ENCODE measurements at regions not wholly inside any gene's neighbourhood (a gene's known extent, or its start where the extent isn't known, plus 50 kb on each side); places are given as distances from the start of the nearest gene placed in this dataset.
"Not testable (repeated sequence)": the region's sequence is repeated elsewhere in the genome, so short reads cannot be mapped to it uniquely, and the experiment has no call there.

GRCh38 chr6:1216488-1216974, 95.4 kb upstream of the FOXQ1 start:
- ATAC-seq (replicated peaks in 1 of 4) = no peak
- H3K4me1 Mint-ChIP-seq = no peaks in the 10 kb centered on the region
- H3K4me1 ChIP-seq (ENCODE audit: control insufficient read depth in 1 of 2, extremely low read depth in 1 of 2, insufficient read depth in 2 of 2, low read length in 2 of 2) = no peaks in the 10 kb centered on the region
- no peak for DNase-seq
- H3K9me3 ChIP-seq = no peaks in the 10 kb centered on the region
- no peak overlapping the region for H3K27ac ChIP-seq (ENCODE audit: low read length)
- H3K36me3 Mint-ChIP-seq = no peaks in the 10 kb centered on the region
- POLR2A ChIA-PET = no interaction called here
- H3K36me3 ChIP-seq (ENCODE audit: control insufficient read depth in 2 of 2, extremely low read depth in 1 of 2, insufficient read depth in 1 of 2, low read length in 1 of 2) = no peaks in the 10 kb centered on the region
- CTCF ChIA-PET = no interaction called here
- no peaks in the 10 kb centered on the region for H3K9me3 Mint-ChIP-seq
- H3K4me3 Mint-ChIP-seq = no peak overlapping the region
- H3K27ac Mint-ChIP-seq = no peak overlapping the region
- 43% methylated on average over 4 of the region's 6 CpGs for WGBS (ENCODE audit: insufficient coverage)
- no peak overlapping the region for H3K4me3 ChIP-seq (ENCODE audit: control insufficient read depth in 1 of 2, extremely low read depth in 1 of 2, low read length in 1 of 2)
- peaks cover 7 to 20% of the 10 kb centered on the region in 2 donors for H3K27me3 Mint-ChIP-seq
- H3K27me3 ChIP-seq (replicated peaks in 1 of 2; ENCODE audit: control insufficient read depth in 2 of 2, extremely low read depth in 1 of 2, insufficient read depth in 2 of 2, low read length in 1 of 2) = peaks cover 2 to 11% of the 10 kb centered on the region in 2 experiments

GRCh38 chr6:1215884-1216487, 95.9 kb upstream of the FOXQ1 start:
- no peak overlapping the region for H3K27ac ChIP-seq (ENCODE audit: low read length)
- H3K9me3 ChIP-seq = no peaks in the 10 kb centered on the region
- no peak overlapping the region for H3K4me3 Mint-ChIP-seq
- H3K4me1 ChIP-seq (ENCODE audit: control insufficient read depth in 1 of 2, extremely low read depth in 1 of 2, insufficient read depth in 2 of 2, low read length in 2 of 2) = no peaks in the 10 kb centered on the region
- no peak overlapping the region for H3K4me3 ChIP-seq (ENCODE audit: control insufficient read depth in 1 of 2, extremely low read depth in 1 of 2, low read length in 1 of 2)
- no peaks in the 10 kb centered on the region for H3K9me3 Mint-ChIP-seq
- no peaks in the 10 kb centered on the region for H3K36me3 ChIP-seq (ENCODE audit: control insufficient read depth in 2 of 2, extremely low read depth in 1 of 2, insufficient read depth in 1 of 2, low read length in 1 of 2)
- peaks cover 7 to 20% of the 10 kb centered on the region in 2 donors for H3K27me3 Mint-ChIP-seq
- DNase-seq (no peak), ATAC-seq (replicated peaks in 1 of 4) (no peak)
- peaks cover 2 to 11% of the 10 kb centered on the region in 2 experiments for H3K27me3 ChIP-seq (replicated peaks in 1 of 2; ENCODE audit: control insufficient read depth in 2 of 2, extremely low read depth in 1 of 2, insufficient read depth in 2 of 2, low read length in 1 of 2)
- H3K36me3 Mint-ChIP-seq = no peaks in the 10 kb centered on the region
- ChIA-PET CTCF (no interaction called here), POLR2A (no interaction called here)
- H3K4me1 Mint-ChIP-seq = no peaks in the 10 kb centered on the region
- WGBS (ENCODE audit: insufficient coverage) = 84% methylated on average over 7 of the region's 11 CpGs
- no peak overlapping the region for H3K27ac Mint-ChIP-seq

GRCh38 chr6:1215023-1215422, 96.9 kb upstream of the FOXQ1 start:
- H3K9me3 Mint-ChIP-seq = no peaks in the 10 kb centered on the region
- DNase-seq = no peak
- peaks cover 5 to 11% of the 10 kb centered on the region in 2 donors for H3K27me3 Mint-ChIP-seq
- Histone ChIP-seq H3K27ac (ENCODE audit: low read length) (no peak overlapping the region), H3K4me3 (ENCODE audit: control insufficient read depth in 1 of 2, extremely low read depth in 1 of 2, low read length in 1 of 2) (no peak overlapping the region), H3K27me3 (replicated peaks in 1 of 2; ENCODE audit: control insufficient read depth in 2 of 2, extremely low read depth in 1 of 2, insufficient read depth in 2 of 2, low read length in 1 of 2) (peaks cover 2 to 11% of the 10 kb centered on the region in 2 experiments), H3K4me1 (ENCODE audit: control insufficient read depth in 1 of 2, extremely low read depth in 1 of 2, insufficient read depth in 2 of 2, low read length in 2 of 2) (no peaks in the 10 kb centered on the region), H3K9me3 (no peaks in the 10 kb centered on the region), H3K36me3 (ENCODE audit: control insufficient read depth in 2 of 2, extremely low read depth in 1 of 2, insufficient read depth in 1 of 2, low read length in 1 of 2) (no peaks in the 10 kb centered on the region)
- no peak for ATAC-seq (replicated peaks in 1 of 4)
- ChIA-PET CTCF (no interaction called here), POLR2A (interaction anchor here in 1 of 2 donors (0.6 kb wide), 1 partner anchor 10 kb away, joined by 4 read pairs; no protein-coding TSS in a partner anchor)
- WGBS (ENCODE audit: insufficient coverage) = 61% methylated on average over 3 of the region's 3 CpGs
- no peaks in the 10 kb centered on the region for H3K36me3 Mint-ChIP-seq
- no peak overlapping the region for H3K4me3 Mint-ChIP-seq
- H3K4me1 Mint-ChIP-seq = no peaks in the 10 kb centered on the region
- no peak overlapping the region for H3K27ac Mint-ChIP-seq

- no peaks in the 10 kb centered on the region for H3K9me3 ChIP-seq
- Mint-ChIP-seq H3K27me3 (peaks cover 11 to 12% of the 10 kb centered on the region in 2 donors), H3K4me1 (no peaks in the 10 kb centered on the region), H3K27ac (no peak overlapping the region), H3K36me3 (no peaks in the 10 kb centered on the region), H3K9me3 (no peaks in the 10 kb centered on the region), H3K4me3 (no peak overlapping the region)
- ChIA-PET CTCF (no interaction called here), POLR2A (no interaction called here)
- H3K4me3 ChIP-seq (ENCODE audit: control insufficient read depth in 1 of 2, extremely low read depth in 1 of 2, low read length in 1 of 2) = no peak overlapping the region
- peaks cover 2 to 11% of the 10 kb centered on the region in 2 experiments for H3K27me3 ChIP-seq (replicated peaks in 1 of 2; ENCODE audit: control insufficient read depth in 2 of 2, extremely low read depth in 1 of 2, insufficient read depth in 2 of 2, low read length in 1 of 2)
- no peak for ATAC-seq (replicated peaks in 1 of 4)
- H3K27ac ChIP-seq (ENCODE audit: low read length) = no peak overlapping the region
- DNase-seq = no peak
- WGBS (ENCODE audit: insufficient coverage) = 67% methylated on average over 1 of the region's 2 CpGs
- no peaks in the 10 kb centered on the region for H3K36me3 ChIP-seq (ENCODE audit: control insufficient read depth in 2 of 2, extremely low read depth in 1 of 2, insufficient read depth in 1 of 2, low read length in 1 of 2)
- H3K4me1 ChIP-seq (ENCODE audit: control insufficient read depth in 1 of 2, extremely low read depth in 1 of 2, insufficient read depth in 2 of 2, low read length in 2 of 2) = no peaks in the 10 kb centered on the region
These were observed 99.0 kb upstream of the FOXQ1 start for GRCh38 chr6:1212919-1213318.

GRCh38 chr6:1212138-1212537, 99.8 kb upstream of the FOXQ1 start:
- POLR2A ChIA-PET; H3K27ac ChIP-seq (ENCODE audit: low read length); H3K27ac Mint-ChIP-seq; H3K36me3 Mint-ChIP-seq; H3K36me3 ChIP-seq (ENCODE audit: control insufficient read depth in 2 of 2, extremely low read depth in 1 of 2, insufficient read depth in 1 of 2, low read length in 1 of 2); H3K9me3 Mint-ChIP-seq; H3K4me1 Mint-ChIP-seq; H3K4me3 Mint-ChIP-seq; ATAC-seq (replicated peaks in 1 of 4); CTCF ChIA-PET; DNase-seq; H3K27me3 ChIP-seq (replicated peaks in 1 of 2; ENCODE audit: control insufficient read depth in 2 of 2, extremely low read depth in 1 of 2, insufficient read depth in 2 of 2, low read length in 1 of 2); H3K4me3 ChIP-seq (ENCODE audit: control insufficient read depth in 1 of 2, extremely low read depth in 1 of 2, low read length in 1 of 2); H3K9me3 ChIP-seq; H3K4me1 ChIP-seq (ENCODE audit: control insufficient read depth in 1 of 2, extremely low read depth in 1 of 2, insufficient read depth in 2 of 2, low read length in 2 of 2): not testable (repeated sequence)
- peaks cover 12 to 14% of the 10 kb centered on the region in 2 donors for H3K27me3 Mint-ChIP-seq

- H3K4me3 ChIP-seq (ENCODE audit: control insufficient read depth in 1 of 2, extremely low read depth in 1 of 2, low read length in 1 of 2); H3K9me3 Mint-ChIP-seq; H3K4me1 ChIP-seq (ENCODE audit: control insufficient read depth in 1 of 2, extremely low read depth in 1 of 2, insufficient read depth in 2 of 2, low read length in 2 of 2); CTCF ChIA-PET; H3K9me3 ChIP-seq; H3K36me3 Mint-ChIP-seq; H3K27ac ChIP-seq (ENCODE audit: low read length); ATAC-seq (replicated peaks in 1 of 4); DNase-seq; H3K36me3 ChIP-seq (ENCODE audit: control insufficient read depth in 2 of 2, extremely low read depth in 1 of 2, insufficient read depth in 1 of 2, low read length in 1 of 2); POLR2A ChIA-PET; H3K27me3 ChIP-seq (replicated peaks in 1 of 2; ENCODE audit: control insufficient read depth in 2 of 2, extremely low read depth in 1 of 2, insufficient read depth in 2 of 2, low read length in 1 of 2); H3K4me3 Mint-ChIP-seq; H3K27ac Mint-ChIP-seq; H3K4me1 Mint-ChIP-seq: not testable (repeated sequence)
- peaks cover 20 to 27% of the 10 kb centered on the region in 2 donors for H3K27me3 Mint-ChIP-seq
- WGBS (ENCODE audit: insufficient coverage) = no CpG with 5 or more reads among the region's 1 CpG
These were observed 101.3 kb upstream of the FOXQ1 start for GRCh38 chr6:1210631-1211030.

- Mint-ChIP-seq H3K9me3 (no peaks in the 10 kb centered on the region), H3K4me1 (no peaks in the 10 kb centered on the region), H3K36me3 (no peaks in the 10 kb centered on the region), H3K27ac (no peak overlapping the region), H3K4me3 (no peak overlapping the region), H3K27me3 (peaks cover 20 to 29% of the 10 kb centered on the region in 2 donors)
- ATAC-seq (replicated peaks in 1 of 4) = no peak
- H3K27me3 ChIP-seq (replicated peaks in 1 of 2; ENCODE audit: control insufficient read depth in 2 of 2, extremely low read depth in 1 of 2, insufficient read depth in 2 of 2, low read length in 1 of 2) = peaks cover 2 to 14% of the 10 kb centered on the region in 2 experiments
- no peak for DNase-seq
- H3K27ac ChIP-seq (ENCODE audit: low read length) = no peak overlapping the region
- no peaks in the 10 kb centered on the region for H3K9me3 ChIP-seq
- WGBS (ENCODE audit: insufficient coverage) = no CpG with 5 or more reads among the region's 2 CpGs
- H3K4me1 ChIP-seq (ENCODE audit: control insufficient read depth in 1 of 2, extremely low read depth in 1 of 2, insufficient read depth in 2 of 2, low read length in 2 of 2) = no peaks in the 10 kb centered on the region
- POLR2A ChIA-PET = no interaction called here
- no peaks in the 10 kb centered on the region for H3K36me3 ChIP-seq (ENCODE audit: control insufficient read depth in 2 of 2, extremely low read depth in 1 of 2, insufficient read depth in 1 of 2, low read length in 1 of 2)
- CTCF ChIA-PET = no interaction called here
- H3K4me3 ChIP-seq (ENCODE audit: control insufficient read depth in 1 of 2, extremely low read depth in 1 of 2, low read length in 1 of 2) = no peak overlapping the region
These were observed 103.0 kb upstream of the FOXQ1 start for GRCh38 chr6:1208876-1209275.
